ENCODE measurements at regions not wholly inside any gene's neighbourhood (a gene's known extent, or its start where the extent isn't known, plus 50 kb on each side); places are given as distances from the start of the nearest gene placed in this dataset.
"Not testable (repeated sequence)": the region's sequence is repeated elsewhere in the genome, so short reads cannot be mapped to it uniquely, and the experiment has no call there.

- DNase-seq = no peak
These were observed 158.1 kb downstream of the UNC5CL start for GRCh38 chr6:40880906-40881305.

GRCh38 chr6:40879169-40879568, 159.9 kb downstream of the UNC5CL start:
- no peak for DNase-seq

DNA sequence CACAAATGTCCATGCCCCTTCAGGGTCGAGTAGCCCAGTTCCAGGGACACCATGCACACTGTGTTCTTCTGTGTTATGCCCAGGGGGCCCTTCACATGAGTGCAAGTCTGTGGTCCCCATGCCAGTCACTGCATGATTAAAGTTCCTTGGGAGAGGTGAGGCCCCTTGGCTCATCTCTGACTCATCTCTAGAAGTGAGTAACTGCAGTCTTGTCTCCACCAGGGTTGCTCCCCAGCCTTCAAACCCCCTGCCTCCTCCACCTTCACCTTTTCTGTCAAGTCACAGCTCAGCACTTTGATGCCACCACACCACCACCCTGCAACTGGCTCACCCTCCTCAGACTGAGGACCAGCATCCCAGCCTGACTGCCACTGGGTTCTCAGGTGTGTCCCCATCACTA, 161.7 kb downstream of the UNC5CL start:
- no peak for DNase-seq

DNA sequence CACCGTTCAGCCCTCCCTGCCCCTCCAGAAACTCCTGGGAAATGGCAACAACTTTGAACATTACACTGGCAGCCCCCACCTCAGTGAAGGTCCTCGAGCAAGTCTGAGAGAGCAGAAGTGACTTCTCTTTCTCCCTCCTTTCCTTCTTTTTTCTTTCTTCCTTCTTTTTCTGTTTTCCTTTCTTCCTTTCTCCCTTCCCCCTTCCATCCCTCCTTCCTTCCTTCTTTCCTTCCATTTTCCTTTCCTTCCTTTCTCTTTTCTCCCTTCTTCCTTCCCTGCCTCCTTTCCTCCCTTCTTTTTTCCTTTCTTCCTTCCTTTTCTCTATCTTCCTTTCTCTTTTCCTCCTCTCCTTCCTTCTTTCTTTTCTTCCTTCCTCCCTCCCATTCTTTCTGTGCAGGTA, 162.7 kb downstream of the UNC5CL start:
- no peak for DNase-seq

DNA sequence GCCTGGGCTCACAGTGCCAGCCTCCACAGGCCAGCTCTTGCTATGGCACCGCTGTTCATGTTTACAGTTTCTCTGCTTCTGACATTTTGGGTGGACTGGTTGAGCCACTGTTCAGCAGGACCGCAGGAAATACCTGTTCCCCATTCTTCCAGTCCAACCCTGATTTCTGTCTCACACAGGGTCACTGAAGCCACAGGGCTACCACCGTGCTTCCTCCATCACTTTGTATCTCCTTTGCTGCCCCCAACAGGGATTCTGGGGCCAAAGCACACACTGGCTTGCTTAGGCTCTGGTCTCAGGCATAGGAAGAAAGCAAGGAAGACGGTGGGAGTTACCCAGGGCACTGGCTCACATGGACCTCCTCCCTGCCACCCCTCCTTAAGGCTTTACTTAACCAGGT, 164.5 kb downstream of the UNC5CL start:
- no peak for DNase-seq

GRCh38 chr6:40871424-40871823, 167.6 kb downstream of the UNC5CL start:
- DNase-seq = no peak

- not testable (repeated sequence) for DNase-seq
These were observed 170.7 kb downstream of the UNC5CL start for GRCh38 chr6:40868089-40868865.

GRCh38 chr6:40867527-40867926, 171.5 kb downstream of the UNC5CL start:
- not testable (repeated sequence) for DNase-seq

- not testable (repeated sequence) for DNase-seq
These were observed 173.8 kb downstream of the UNC5CL start for GRCh38 chr6:40865259-40865658.

DNA sequence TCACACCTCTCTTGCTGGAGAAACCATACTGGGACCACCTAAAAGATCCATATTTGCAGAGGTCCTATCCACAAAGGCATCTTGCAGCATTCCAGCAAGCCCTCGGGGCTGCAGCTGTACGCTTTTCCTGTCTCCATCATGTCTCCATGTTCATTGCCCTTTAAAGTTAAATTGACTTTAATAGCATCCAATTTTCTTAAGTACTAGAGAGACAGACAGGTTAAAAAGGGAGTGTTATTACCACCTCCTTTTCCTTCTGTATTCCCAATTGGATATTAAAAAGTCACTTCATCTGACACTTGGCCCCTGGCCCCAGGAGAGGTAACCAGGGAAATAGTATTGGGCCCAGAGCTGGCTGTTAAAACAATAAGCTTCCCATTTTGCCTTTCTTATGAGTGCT, 178.6 kb downstream of the UNC5CL start:
- no peak for DNase-seq

GRCh38 chr6:40856271-40856670, 182.8 kb downstream of the UNC5CL start:
- no peak for DNase-seq

DNA sequence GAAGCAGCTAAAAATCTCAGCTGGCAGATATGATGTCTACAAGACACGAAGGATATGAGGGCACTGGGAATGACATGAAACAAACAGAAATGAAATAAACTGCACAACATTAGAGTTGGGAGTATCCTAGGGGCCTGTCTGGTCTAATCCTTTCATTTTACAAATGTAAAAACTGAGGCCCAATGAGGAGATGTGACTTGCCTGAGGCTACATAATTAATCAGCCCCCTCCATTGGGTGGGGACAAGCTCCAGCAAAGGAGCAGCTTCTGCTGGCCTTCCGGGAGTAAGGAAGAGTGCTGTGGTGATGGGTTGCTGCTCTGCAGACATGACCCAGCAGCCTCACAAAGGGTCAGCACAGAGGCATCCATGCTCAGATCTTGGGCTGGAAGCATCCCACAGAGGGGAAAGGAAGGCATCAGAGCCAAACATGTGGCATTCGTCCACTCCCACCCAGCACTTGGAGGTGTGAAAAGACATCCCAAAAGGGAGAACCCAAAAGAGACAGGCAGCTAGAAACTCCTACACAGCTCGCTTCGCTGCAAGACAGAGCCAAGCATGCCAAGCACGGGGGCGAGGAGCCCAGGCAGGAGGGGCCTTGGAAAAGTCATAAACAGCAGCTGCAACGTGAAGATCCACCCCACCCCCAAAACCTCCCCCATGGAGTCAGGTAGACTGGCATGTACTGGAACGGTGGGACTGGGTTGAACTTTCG, 183.7 kb downstream of the UNC5CL start:
- DNase-seq = no peak

GRCh38 chr6:40854592-40854991, 184.4 kb downstream of the UNC5CL start:
- DNase-seq = no peak

- no peak for DNase-seq
These were observed 186.1 kb downstream of the UNC5CL start for GRCh38 chr6:40852779-40853373.

DNA sequence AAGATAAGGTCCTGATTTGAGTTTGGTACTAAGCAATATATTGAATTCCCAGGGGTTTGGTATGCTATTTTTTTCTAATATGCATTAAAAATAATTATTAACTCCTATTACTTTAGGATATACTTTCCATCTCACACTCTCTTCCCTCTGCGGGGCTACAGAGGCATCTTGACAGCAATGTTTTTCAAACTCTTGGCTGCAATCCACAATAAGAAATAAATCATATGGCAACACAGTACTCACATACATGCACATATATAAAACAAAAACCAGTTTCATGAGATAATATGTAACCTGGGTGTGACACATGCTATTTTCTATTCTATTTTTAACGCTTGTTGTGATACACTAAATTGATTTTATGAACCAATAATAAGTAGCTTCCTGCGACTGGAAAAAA, 189.5 kb downstream of the UNC5CL start:
- no peak for DNase-seq

- no peak for DNase-seq
These were observed 190.0 kb downstream of the UNC5CL start for GRCh38 chr6:40848868-40849514.

DNA sequence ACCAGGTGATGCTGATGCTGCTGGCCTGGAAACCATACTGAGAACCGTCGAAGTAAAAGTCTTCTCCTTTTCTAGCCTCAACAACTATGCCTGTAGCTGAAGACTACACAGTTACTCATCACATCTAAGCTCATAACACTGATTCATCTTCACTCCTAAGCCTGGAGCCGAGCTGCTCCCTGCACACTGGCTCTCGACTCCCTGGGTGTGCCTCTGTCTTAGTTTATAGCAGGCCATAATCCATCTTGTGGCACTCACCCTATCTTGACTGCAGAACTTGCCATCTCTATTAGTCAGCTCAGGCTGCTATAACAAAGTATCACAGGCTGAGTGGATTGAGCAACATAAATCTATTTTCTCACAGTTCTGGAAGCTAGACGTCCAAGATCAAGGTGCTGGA, 191.0 kb downstream of the UNC5CL start:
- DNase-seq = no peak

GRCh38 chr6:40845553-40845952, 193.5 kb downstream of the UNC5CL start:
- DNase-seq = peak; percentile 7

- DNase-seq = no peak
These were observed 194.8 kb downstream of the UNC5CL start for GRCh38 chr6:40844246-40844645.

DNA sequence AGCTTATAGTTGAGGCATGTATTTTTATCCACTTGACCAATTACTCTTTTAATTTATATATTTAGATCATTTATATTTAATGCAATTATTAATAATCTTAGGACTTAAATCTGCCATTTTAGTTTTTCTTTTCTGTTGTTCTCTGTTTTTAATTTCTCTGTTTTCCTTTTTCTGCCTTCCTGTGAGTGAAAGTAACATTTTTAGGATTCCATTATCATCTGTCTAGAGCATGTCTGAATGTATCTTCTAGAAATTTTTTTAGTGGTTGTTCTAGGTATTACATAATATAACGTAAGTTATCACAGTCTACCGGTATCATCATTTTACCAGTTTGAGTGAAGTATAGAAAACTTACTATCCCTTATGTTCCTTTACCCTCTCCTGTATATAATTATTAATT, 197.3 kb downstream of the UNC5CL start:
- DNase-seq = no peak

DNA sequence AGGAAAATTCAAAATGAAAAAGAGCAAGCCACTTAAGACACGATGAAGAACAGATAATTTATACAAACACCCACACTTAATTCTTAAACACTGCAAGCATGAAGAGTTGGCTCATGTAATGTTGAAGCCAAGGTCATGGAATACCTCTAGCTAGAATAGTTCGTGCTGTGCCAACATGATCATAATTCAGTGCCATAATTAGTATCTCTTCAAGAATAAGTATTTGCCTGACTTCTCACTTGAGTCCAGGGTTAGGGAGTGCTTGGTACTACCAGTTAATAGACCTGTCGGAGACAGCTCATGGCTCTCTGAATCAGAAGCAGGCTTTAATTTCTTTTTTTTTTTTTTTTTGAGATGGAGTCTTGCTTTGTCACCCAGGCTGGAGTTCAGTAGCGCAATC, 206.3 kb downstream of the UNC5CL start:
- no peak for DNase-seq

GRCh38 chr6:40831381-40831780, 207.6 kb downstream of the UNC5CL start:
- DNase-seq = no peak

- DNase-seq = no peak
These were observed 213.9 kb downstream of the UNC5CL start for GRCh38 chr6:40825102-40825501.
